Thoracic aorta (tissue), 2 donors: ENCODE measurements at regions not wholly inside any gene's neighbourhood (a gene's known extent, or its start where the extent isn't known, plus 50 kb on each side); places are given as distances from the start of the nearest gene placed in this dataset.

Experiments
- ATAC-seq: fragments of 150-250 bp; one replicate; pipeline ENCODE4 v1.8.0; 2017; ENCODE audit warnings: low read depth; ENCODE audit not compliant: insufficient number of reproducible peaks, low FRiP score
- DNase-seq: peaks from one replicate; pipeline ENCODE4 v3.0.0-alpha.2; 2020; ENCODE audit warnings: low spot score
- H3K27ac ChIP-seq, 2 donors: fragments of 200-600 bp; sonication (generic); 1 replicate in 1 of 2; 2 replicates in 1 of 2; pipeline ENCODE4 v1.5.1; 2016; ENCODE audit warnings: mild to moderate bottlenecking in 2 of 2, moderate library complexity in 2 of 2
- H3K27me3 ChIP-seq: fragments of 200-600 bp; sonication (generic); replicated peaks from 2 replicates; pipeline ENCODE4 v1.6.0; 2016; ENCODE audit warnings: mild to moderate bottlenecking; ENCODE audit not compliant: insufficient read depth
- H3K36me3 ChIP-seq: fragments of 200-600 bp; sonication (generic); one replicate; pipeline ENCODE4 v1.5.1; 2016
- H3K4me1 ChIP-seq, 2 donors: fragments of 200-600 bp; sonication (generic); 1 replicate in 1 of 2; 2 replicates in 1 of 2; pipeline versions ENCODE4 v1.5.1 to v1.6.0; 2016; ENCODE audit warnings: low read depth in 2 of 2, mild to moderate bottlenecking in 1 of 2; ENCODE audit not compliant: control insufficient read depth in 1 of 2
- H3K4me3 ChIP-seq: fragments of 200-600 bp; sonication (generic); 2 replicates; pipeline ENCODE4 v1.5.1; 2016; ENCODE audit warnings: mild to moderate bottlenecking
- H3K9me3 ChIP-seq: fragments of 200-600 bp; sonication (generic); 2 replicates; pipeline ENCODE4 v1.5.1; 2016
- CTCF ChIP-seq: fragments of 200-600 bp; sonication (generic); IDR thresholded peaks from one replicate; pipeline ENCODE4 v1.5.1; 2019; ENCODE audit warnings: antibody characterized with exemption

- no peak overlapping the region for H3K4me3 ChIP-seq
- no peak for ATAC-seq
- H3K27ac ChIP-seq: no peak overlapping the region
- no peak for DNase-seq
- H3K36me3 ChIP-seq: no peaks in the 10 kb centered on the region
- TF ChIP-seq CTCF: no peak
- no peaks in the 10 kb centered on the region for H3K9me3 ChIP-seq
- peaks cover 0 to 4% of the 10 kb centered on the region in 2 donors for H3K4me1 ChIP-seq
- no peaks in the 10 kb centered on the region for H3K27me3 ChIP-seq
Observed at GRCh38 chr6:121748850-121749249, 313.4 kb downstream of the GJA1 start.

DNA sequence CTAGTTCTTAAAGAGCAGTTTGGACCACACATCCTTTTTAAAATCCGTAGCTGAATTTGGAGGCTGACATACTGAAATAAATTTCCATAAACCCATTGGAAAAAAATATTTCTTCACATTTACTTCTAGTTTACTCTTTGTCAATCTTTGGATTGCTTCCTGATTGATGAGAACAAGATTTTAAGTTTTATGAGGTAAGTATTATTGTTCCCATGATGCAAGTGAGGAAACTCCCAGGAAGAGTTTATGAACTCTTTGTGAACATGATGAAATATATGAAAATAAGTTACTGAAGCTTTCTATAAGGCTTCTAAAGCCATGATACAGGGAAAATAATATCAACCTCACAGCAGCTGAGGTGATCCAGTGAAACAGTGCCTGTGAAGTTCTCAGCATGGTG lies 320.0 kb downstream of the GJA1 start:
- no peak overlapping the region for H3K4me3 ChIP-seq
- H3K27me3 ChIP-seq: no peaks in the 10 kb centered on the region
- no peaks in the 10 kb centered on the region for H3K4me1 ChIP-seq
- DNase-seq (no peak), ATAC-seq (no peak)
- no peaks in the 10 kb centered on the region for H3K36me3 ChIP-seq
- no peaks in the 10 kb centered on the region for H3K9me3 ChIP-seq
- TF ChIP-seq CTCF: no peak
- H3K27ac ChIP-seq: no peak overlapping the region

DNA sequence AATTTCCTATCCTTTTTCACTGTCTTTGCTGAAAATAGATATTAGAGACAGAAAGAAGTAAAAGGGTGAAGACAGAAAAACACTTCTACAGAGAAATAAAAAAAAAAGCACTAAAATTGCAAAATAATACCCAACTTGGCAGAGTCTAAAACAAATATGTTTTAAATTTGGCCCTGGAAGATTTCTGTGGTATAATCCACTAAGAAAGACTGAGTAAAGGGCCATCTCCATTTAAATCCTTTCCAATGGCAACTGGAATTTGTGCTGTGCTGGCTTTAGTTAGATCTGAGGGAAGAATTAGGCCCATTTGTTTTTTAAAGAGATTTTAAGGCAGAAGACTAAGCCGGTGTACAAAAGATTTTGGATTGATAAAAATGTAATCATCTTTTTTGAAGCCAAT lies 321.2 kb downstream of the GJA1 start:
- H3K4me3 ChIP-seq: no peak overlapping the region
- no peaks in the 10 kb centered on the region for H3K36me3 ChIP-seq
- no peaks in the 10 kb centered on the region for H3K27me3 ChIP-seq
- H3K27ac ChIP-seq: no peak overlapping the region
- ATAC-seq (no peak), DNase-seq (no peak)
- H3K4me1 ChIP-seq: no peaks in the 10 kb centered on the region
- TF ChIP-seq CTCF: no peak
- no peaks in the 10 kb centered on the region for H3K9me3 ChIP-seq

- TF ChIP-seq CTCF: no peak
- no peaks in the 10 kb centered on the region for H3K36me3 ChIP-seq
- no peaks in the 10 kb centered on the region for H3K9me3 ChIP-seq
- ATAC-seq (no peak), DNase-seq (no peak)
- H3K27me3 ChIP-seq: no peaks in the 10 kb centered on the region
- no peaks in the 10 kb centered on the region for H3K4me1 ChIP-seq
- no peak overlapping the region for H3K27ac ChIP-seq
- no peak overlapping the region for H3K4me3 ChIP-seq
Observed at GRCh38 chr6:121759370-121759769, 323.9 kb downstream of the GJA1 start.

DNA sequence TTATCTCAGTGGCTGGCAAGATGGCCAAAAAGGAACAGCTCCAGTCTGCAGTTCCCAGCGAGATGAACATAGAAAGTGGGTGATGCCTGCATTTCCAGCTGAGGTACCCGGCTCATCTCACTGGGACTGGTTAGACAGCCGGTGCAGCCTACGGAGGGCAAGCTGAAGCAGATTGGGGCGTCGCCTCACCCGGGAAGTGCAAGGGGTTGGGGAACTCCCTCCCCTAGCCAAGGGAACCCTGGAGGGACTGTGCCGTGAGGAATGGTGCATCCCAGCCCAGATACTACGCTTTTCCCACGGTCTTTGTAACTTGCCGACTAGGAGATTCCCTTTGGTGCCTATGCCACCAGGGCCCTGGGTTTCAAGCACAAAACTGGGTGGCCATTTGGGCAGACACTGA lies 324.7 kb downstream of the GJA1 start:
- Histone ChIP-seq H3K36me3 (no peaks in the 10 kb centered on the region), H3K4me3 (no peak overlapping the region), H3K27me3 (no peaks in the 10 kb centered on the region), H3K27ac (no peak overlapping the region), H3K9me3 (no peaks in the 10 kb centered on the region), H3K4me1 (peaks cover 0 to under 1% of the 10 kb centered on the region in 2 donors)
- TF ChIP-seq CTCF: no peak
- DNase-seq: no peak
- ATAC-seq: no peak
